ENCODE measurements at regions not wholly inside any gene's neighbourhood (a gene's known extent, or its start where the extent isn't known, plus 50 kb on each side); places are given as distances from the start of the nearest gene placed in this dataset.

GRCh38 chr17:63332286-63332685 lies 113.8 kb downstream of the CYB561 start:
- ATAC-seq (ENCODE audit: low FRiP score in 2 of 2) (no peak), DNase-seq (no peak)
- WGBS, 2 donors = 87 to 100% methylated on average over 2 of the region's 2 CpGs
- Histone ChIP-seq H3K9me3 (no peaks in the 10 kb centered on the region), H3K27me3 (no peaks in the 10 kb centered on the region), H3K4me1 (no peaks in the 10 kb centered on the region), H3K27ac (no peak overlapping the region), H3K36me3 (no peaks in the 10 kb centered on the region), H3K4me3 (no peak overlapping the region)
- TF ChIP-seq POLR2A (IDR thresholded peaks at IDR 0.05) (no peak), EP300 (IDR thresholded peaks at IDR 0.05) (no peak), POLR2AphosphoS5 (IDR thresholded peaks at IDR 0.05) (no peak)
- TF ChIP-seq, protein P1, sequence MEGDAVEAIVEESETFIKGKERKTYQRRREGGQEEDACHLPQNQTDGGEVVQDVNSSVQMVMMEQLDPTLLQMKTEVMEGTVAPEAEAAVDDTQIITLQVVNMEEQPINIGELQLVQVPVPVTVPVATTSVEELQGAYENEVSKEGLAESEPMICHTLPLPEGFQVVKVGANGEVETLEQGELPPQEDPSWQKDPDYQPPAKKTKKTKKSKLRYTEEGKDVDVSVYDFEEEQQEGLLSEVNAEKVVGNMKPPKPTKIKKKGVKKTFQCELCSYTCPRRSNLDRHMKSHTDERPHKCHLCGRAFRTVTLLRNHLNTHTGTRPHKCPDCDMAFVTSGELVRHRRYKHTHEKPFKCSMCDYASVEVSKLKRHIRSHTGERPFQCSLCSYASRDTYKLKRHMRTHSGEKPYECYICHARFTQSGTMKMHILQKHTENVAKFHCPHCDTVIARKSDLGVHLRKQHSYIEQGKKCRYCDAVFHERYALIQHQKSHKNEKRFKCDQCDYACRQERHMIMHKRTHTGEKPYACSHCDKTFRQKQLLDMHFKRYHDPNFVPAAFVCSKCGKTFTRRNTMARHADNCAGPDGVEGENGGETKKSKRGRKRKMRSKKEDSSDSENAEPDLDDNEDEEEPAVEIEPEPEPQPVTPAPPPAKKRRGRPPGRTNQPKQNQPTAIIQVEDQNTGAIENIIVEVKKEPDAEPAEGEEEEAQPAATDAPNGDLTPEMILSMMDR (IDR thresholded peaks at IDR 0.05) = no peak

- Histone ChIP-seq H3K4me3 (no peak overlapping the region), H3K27me3 (no peaks in the 10 kb centered on the region), H3K36me3 (no peaks in the 10 kb centered on the region), H3K27ac (no peak overlapping the region), H3K9me3 (no peaks in the 10 kb centered on the region), H3K4me1 (no peaks in the 10 kb centered on the region)
- TF ChIP-seq EP300 (IDR thresholded peaks at IDR 0.05) (no peak), POLR2AphosphoS5 (IDR thresholded peaks at IDR 0.05) (no peak), POLR2A (IDR thresholded peaks at IDR 0.05) (no peak)
- TF ChIP-seq, protein P1 (IDR thresholded peaks at IDR 0.05) = no peak
- DNase-seq (no peak), ATAC-seq (ENCODE audit: low FRiP score in 2 of 2) (no peak)
- 90 to 91% methylated on average over 1 of the region's 1 CpG for WGBS, 2 donors
Observed at GRCh38 chr17:63333869-63334268, 112.2 kb downstream of the CYB561 start.

- Histone ChIP-seq H3K4me3 (no peak overlapping the region), H3K9me3 (no peaks in the 10 kb centered on the region), H3K4me1 (no peaks in the 10 kb centered on the region), H3K27me3 (no peaks in the 10 kb centered on the region), H3K27ac (no peak overlapping the region), H3K36me3 (peaks cover 0 to 3% (median 0%) of the 10 kb centered on the region in 4 donors)
- 63 to 81% methylated on average over 1 of the region's 1 CpG for WGBS, 2 donors
- TF ChIP-seq POLR2AphosphoS5 (IDR thresholded peaks at IDR 0.05) (no peak), EP300 (IDR thresholded peaks at IDR 0.05) (no peak), POLR2A (IDR thresholded peaks at IDR 0.05) (no peak)
- TF ChIP-seq, protein P1 (IDR thresholded peaks at IDR 0.05) = no peak
- no peak for DNase-seq
- no peak for ATAC-seq (ENCODE audit: low FRiP score in 2 of 2)
Observed at GRCh38 chr17:63335831-63336230, 110.3 kb downstream of the CYB561 start.

DNA sequence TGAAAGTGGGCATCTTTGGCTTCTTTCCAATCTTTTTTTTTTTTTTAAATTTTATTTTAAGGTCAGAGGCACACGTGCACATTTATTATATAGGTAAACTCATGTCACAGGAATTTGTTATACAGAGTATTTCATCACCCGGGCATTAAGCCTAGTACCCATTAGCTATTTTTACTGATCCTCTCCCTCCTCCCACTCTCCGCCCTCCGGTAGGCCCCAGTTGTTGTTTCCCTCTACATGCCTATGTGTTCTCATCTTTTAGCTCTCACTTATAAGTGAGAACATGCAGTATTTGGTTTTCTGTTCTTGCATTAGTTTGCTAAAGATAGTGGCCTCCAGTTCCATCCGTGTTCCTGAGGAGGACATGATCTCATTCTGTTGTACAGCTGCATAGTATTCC lies 108.5 kb downstream of the CYB561 start:
- Histone ChIP-seq H3K27me3 (no peaks in the 10 kb centered on the region), H3K9me3 (no peaks in the 10 kb centered on the region), H3K4me3 (no peak overlapping the region), H3K27ac (no peak overlapping the region), H3K4me1 (no peaks in the 10 kb centered on the region), H3K36me3 (peaks cover 0 to 9% (median 0%) of the 10 kb centered on the region in 4 donors)
- DNase-seq (no peak), ATAC-seq (ENCODE audit: low FRiP score in 2 of 2) (no peak)
- WGBS, 2 donors = 97% methylated on average over 5 of the region's 5 CpGs
- no peak for TF ChIP-seq EP300 (IDR thresholded peaks at IDR 0.05)
- TF ChIP-seq, protein P1 (IDR thresholded peaks at IDR 0.05) = no peak

- H3K4me1 ChIP-seq = no peaks in the 10 kb centered on the region
- ATAC-seq (ENCODE audit: low FRiP score in 2 of 2) (no peak), DNase-seq (no peak)
- no peak overlapping the region for H3K27ac ChIP-seq
- H3K36me3 ChIP-seq = peaks cover 0 to 9% (median 0%) of the 10 kb centered on the region in 4 donors
- no peaks in the 10 kb centered on the region for H3K9me3 ChIP-seq
- TF ChIP-seq POLR2A (IDR thresholded peaks at IDR 0.05) (no peak), POLR2AphosphoS5 (IDR thresholded peaks at IDR 0.05) (no peak), EP300 (IDR thresholded peaks at IDR 0.05) (no peak)
- TF ChIP-seq, protein P1 (IDR thresholded peaks at IDR 0.05) = no peak
- H3K27me3 ChIP-seq = no peaks in the 10 kb centered on the region
- H3K4me3 ChIP-seq = no peak overlapping the region
Observed at GRCh38 chr17:63338272-63338671, 107.8 kb downstream of the CYB561 start.
